SU-DHL-6 (cell line): ENCODE measurements at regions not wholly inside any gene's neighbourhood (a gene's known extent, or its start where the extent isn't known, plus 50 kb on each side); places are given as distances from the start of the nearest gene placed in this dataset.

Experiments used
- CTCF ChIP-seq: fragments of 200-600 bp; sonication (generic); IDR thresholded peaks from one replicate; pipeline ENCODE4 v1.5.1; 2017; ENCODE audit warnings: antibody characterized with exemption, mild to moderate bottlenecking, low read length, moderate library complexity; ENCODE audit not compliant: insufficient read depth, poor library complexity, severe bottlenecking
- EZH2phosphoT487 ChIP-seq: fragments of 200-600 bp; sonication (generic), shearing (Covaris generic); conservative IDR thresholded peaks from 2 replicates; pipeline ENCODE4 v1.6.1; 2018; ENCODE audit warnings: mild to moderate bottlenecking, antibody characterized with exemption, low read length, moderate library complexity, mixed read lengths

GRCh38 chr5:96187309-96188027, 225.8 kb upstream of the ELL2 start:
- TF ChIP-seq CTCF: no peak
- TF ChIP-seq EZH2phosphoT487: no peak
